HCT116 (cell line): ENCODE measurements at regions not wholly inside any gene's neighbourhood (a gene's known extent, or its start where the extent isn't known, plus 50 kb on each side); places are given as distances from the start of the nearest gene placed in this dataset.

Experiments used
- ATAC-seq: fragments of 200-7000 bp; cut with Tn5 transposase; 2 replicates; pipeline ENCODE4 v1.9.1; 2020; ENCODE audit warnings: mild to moderate bottlenecking, moderate library complexity
- BruUV-seq: library from RNA; stranded (reverse); fragments of 400-500 nt; replicated peaks from 2 replicates; lab custom pipeline; 2021; lab: Mats Ljungman, UMichigan
- CTCF ChIA-PET: fragments of 300-600 bp; sonication (Branson Sonifier 250); formaldehyde crosslinking; loops from one replicate; lab custom pipeline; 2021; ENCODE audit warnings: antibody characterized with exemption; lab: Charles Lee
- POLR2A ChIA-PET: fragments of 300-600, 350-600 bp; sonication (Branson Sonifier 250); formaldehyde crosslinking; loops from one replicate; lab custom pipeline; 2021; ENCODE audit warnings: antibody characterized with exemption; lab: Charles Lee
- RAD21 ChIA-PET, 2 experiments: fragments of 300-600 bp; sonication (Branson Sonifier 250); formaldehyde crosslinking; loops; one replicate each; lab custom pipeline; 2023; ENCODE audit warnings: low total read pairs in 2 of 2; ENCODE audit not compliant: uncharacterized antibody in 2 of 2, unreplicated experiment in 2 of 2, low non-redundant PET in 1 of 2; lab: Charles Lee
- DNase-seq: peaks from one replicate; pipeline ENCODE4 v3.0.0-alpha.2; 2010; ENCODE audit warnings: low read depth, low spot score
- H2AFZ ChIP-seq: fragments of 200-600 bp; shearing (Covaris generic), sonication (generic); 2 replicates; pipeline ENCODE4 v1.6.1; 2017; ENCODE audit warnings: low read depth, mixed run types, mixed read lengths, antibody characterized with exemption, low read length; ENCODE audit not compliant: poor library complexity, severe bottlenecking
- H3K27ac ChIP-seq: 2 replicates; pipeline ENCODE4 v1.5.1; 2012; ENCODE audit warnings: low read depth, low read length
- H3K27me3 ChIP-seq: fragments of 200-600 bp; sonication (generic); 2 replicates; pipeline ENCODE4 v1.6.1; 2016; ENCODE audit warnings: mixed run types, low read length, mixed read lengths; ENCODE audit not compliant: insufficient read depth
- H3K36me3 ChIP-seq, 2 experiments: fragments of 200-500 bp in 1 of 2; fragments of 200-600 bp in 1 of 2; sonication (Bioruptor generic) in 1 of 2; sonication (generic) in 1 of 2; 2 replicates each; pipeline versions ENCODE4 v1.5.1 to v1.6.1; 2014 to 2016; ENCODE audit warnings: low read length in 2 of 2, inconsistent platforms in 1 of 2, mixed read lengths in 1 of 2, mixed run types in 1 of 2; ENCODE audit not compliant: insufficient read depth in 2 of 2, control insufficient read depth in 1 of 2
- H3K4me1 ChIP-seq, 2 experiments: fragments of 200-600 bp in 1 of 2; sonication (generic) in 1 of 2; 2 replicates each; pipeline versions ENCODE4 v1.5.1 to v1.6.1; 2012 to 2017; ENCODE audit warnings: low read length in 2 of 2, inconsistent platforms in 1 of 2, mild to moderate bottlenecking in 1 of 2, mixed read lengths in 1 of 2, mixed run types in 1 of 2, moderate library complexity in 1 of 2; ENCODE audit not compliant: insufficient read depth in 2 of 2, control insufficient read depth in 1 of 2
- H3K4me2 ChIP-seq: fragments of 200-600 bp; sonication (generic); 2 replicates; pipeline ENCODE4 v1.6.1; 2017; ENCODE audit warnings: mixed run types, low read length, mixed read lengths
- H3K4me3 ChIP-seq, 2 experiments: fragments of 200-600 bp in 1 of 2; sonication (generic) in 1 of 2; replicated peaks in 1 of 2; 2 replicates each; pipeline ENCODE4 v1.5.1; 2011 to 2016; ENCODE audit warnings: low read length in 2 of 2, control low read depth in 1 of 2, low read depth in 1 of 2, mild to moderate bottlenecking in 1 of 2, mixed read lengths in 1 of 2, mixed run types in 1 of 2
- H3K79me2 ChIP-seq: fragments of 200-600 bp; sonication (generic); 2 replicates; pipeline ENCODE4 v1.6.1; 2017; ENCODE audit warnings: mild to moderate bottlenecking, mixed run types, low read length, moderate library complexity, mixed read lengths; ENCODE audit not compliant: insufficient read depth
- H3K9ac ChIP-seq: fragments of 200-600 bp; sonication (generic); 2 replicates; pipeline ENCODE4 v1.6.1; 2016; ENCODE audit warnings: low read length, mixed read lengths
- H3K9me2 ChIP-seq: fragments of 200-600 bp; sonication (generic), shearing (Covaris generic); 2 replicates; pipeline ENCODE4 v1.6.1; 2017; ENCODE audit warnings: mixed run types, mild to moderate bottlenecking, moderate library complexity; ENCODE audit not compliant: insufficient read depth
- H3K9me3 ChIP-seq, 2 experiments: fragments of 200-500 bp in 1 of 2; fragments of 200-600 bp in 1 of 2; sonication (Bioruptor generic) in 1 of 2; sonication (generic) in 1 of 2; 2 replicates each; pipeline ENCODE4 v1.6.1; 2014 to 2017; ENCODE audit warnings: low read length in 2 of 2, mixed read lengths in 2 of 2, inconsistent platforms in 1 of 2, low read depth in 1 of 2, mild to moderate bottlenecking in 1 of 2, mixed run types in 1 of 2, moderate library complexity in 1 of 2; ENCODE audit not compliant: control insufficient read depth in 1 of 2, insufficient read depth in 1 of 2
- H4K20me1 ChIP-seq: fragments of 200-600 bp; sonication (generic), shearing (Covaris generic); 2 replicates; pipeline ENCODE4 v1.6.1; 2017; ENCODE audit warnings: mixed run types, mild to moderate bottlenecking, moderate library complexity; ENCODE audit not compliant: insufficient read depth
- ATF3 ChIP-seq: IDR thresholded peaks from 2 replicates; pipeline ENCODE4 v1.6.1; 2012
- CBX3 ChIP-seq: IDR thresholded peaks from 2 replicates; pipeline ENCODE4 v1.6.1; 2012; ENCODE audit warnings: low read depth
- CTCF ChIP-seq, 3 experiments: fragments of 200-600 bp in 1 of 3; sonication (generic) in 1 of 3; IDR thresholded peaks in 2 of 3; conservative IDR thresholded peaks in 1 of 3; 2 replicates each; pipeline ENCODE4 v1.5.1; 2012 to 2017; ENCODE audit warnings: low read depth in 2 of 3, low read length in 2 of 3, antibody characterized with exemption in 1 of 3, borderline replicate concordance in 1 of 3, control low read depth in 1 of 3, mild to moderate bottlenecking in 1 of 3, mixed read lengths in 1 of 3, mixed run types in 1 of 3, moderate library complexity in 1 of 3; ENCODE audit not compliant: insufficient read depth in 1 of 3
- POLR2AphosphoS5 ChIP-seq: IDR thresholded peaks from 2 replicates; pipeline ENCODE4 v1.6.1; 2011; ENCODE audit warnings: mild to moderate bottlenecking, low read depth, low read length, moderate library complexity
- RAD21 ChIP-seq: IDR thresholded peaks from 2 replicates; pipeline ENCODE4 v1.6.1; 2012; ENCODE audit warnings: low read depth, mild to moderate bottlenecking
- YY1 ChIP-seq: IDR thresholded peaks from 2 replicates; pipeline ENCODE4 v1.6.1; 2011; ENCODE audit warnings: low read length, low read depth, moderate library complexity, mild to moderate bottlenecking; ENCODE audit not compliant: insufficient replicate concordance; ENCODE audit errors: extremely low read depth
- ZNF274 ChIP-seq: fragments of 200-500 bp; sonication (Bioruptor generic); IDR thresholded peaks from 2 replicates; pipeline ENCODE4 v1.6.1; 2014; ENCODE audit warnings: mild to moderate bottlenecking, low read depth, low read length, inconsistent platforms
- intact Hi-C: fragments of 100-400 bp; cut with micrococcal nuclease; formaldehyde crosslinking; loops from 2 replicates; pipeline ENCODE4 v1.10.0; 2022
- TF ChIP-seq, protein P1 (sequence below): IDR thresholded peaks from 2 replicates; pipeline ENCODE4 v1.6.1; 2011; ENCODE audit warnings: mild to moderate bottlenecking, low read length, moderate library complexity; ENCODE audit not compliant: insufficient replicate concordance; ENCODE audit errors: extremely low read depth

DNA sequence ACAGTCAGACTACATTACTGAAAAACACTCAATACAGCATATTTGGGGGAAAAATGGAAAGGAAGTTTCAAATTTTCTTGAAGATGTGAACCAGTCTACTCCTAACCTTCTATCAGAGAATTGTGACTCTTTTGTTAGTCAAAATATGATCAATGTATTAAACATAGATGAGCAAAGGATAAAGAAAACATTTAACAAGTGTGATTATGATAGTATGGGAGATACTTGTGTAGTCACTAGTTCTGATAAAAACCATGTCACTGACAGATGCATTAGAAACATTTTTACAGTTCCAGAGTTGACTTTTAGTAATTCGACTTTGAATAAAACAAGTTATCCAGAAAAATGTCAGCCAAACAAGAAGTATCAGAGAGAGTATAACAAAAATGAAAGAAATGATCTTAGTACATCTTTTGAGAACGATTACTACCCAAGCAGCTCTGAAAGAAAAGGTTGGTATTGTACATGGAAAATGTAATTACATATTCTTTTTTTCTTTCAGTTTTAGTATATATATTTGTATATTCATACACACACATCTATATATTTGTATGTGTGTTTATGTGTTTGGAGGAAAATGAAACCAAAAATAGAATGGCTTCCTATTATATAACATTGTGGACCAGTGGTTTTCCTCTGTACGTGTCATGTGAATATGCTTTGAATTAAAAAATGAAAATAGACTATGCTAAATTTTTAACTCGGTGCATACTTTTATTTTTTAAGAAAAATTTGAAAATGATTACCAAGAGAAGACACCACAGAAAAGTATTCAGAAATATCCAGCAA lies 63.3 kb upstream of the ABCD2 start (continued):
- no peak for TF ChIP-seq CTCF (IDR thresholded peaks at IDR 0.05 in 2 of 3, conservative IDR thresholded peaks at IDR 0.05 in 1 of 3; ENCODE audit: borderline replicate concordance in 1 of 3, insufficient read depth in 1 of 3, low read depth in 2 of 3, low read length in 2 of 3)
- TF ChIP-seq CBX3 = no peak
- TF ChIP-seq ATF3 = no peak
- TF ChIP-seq, protein P1, sequence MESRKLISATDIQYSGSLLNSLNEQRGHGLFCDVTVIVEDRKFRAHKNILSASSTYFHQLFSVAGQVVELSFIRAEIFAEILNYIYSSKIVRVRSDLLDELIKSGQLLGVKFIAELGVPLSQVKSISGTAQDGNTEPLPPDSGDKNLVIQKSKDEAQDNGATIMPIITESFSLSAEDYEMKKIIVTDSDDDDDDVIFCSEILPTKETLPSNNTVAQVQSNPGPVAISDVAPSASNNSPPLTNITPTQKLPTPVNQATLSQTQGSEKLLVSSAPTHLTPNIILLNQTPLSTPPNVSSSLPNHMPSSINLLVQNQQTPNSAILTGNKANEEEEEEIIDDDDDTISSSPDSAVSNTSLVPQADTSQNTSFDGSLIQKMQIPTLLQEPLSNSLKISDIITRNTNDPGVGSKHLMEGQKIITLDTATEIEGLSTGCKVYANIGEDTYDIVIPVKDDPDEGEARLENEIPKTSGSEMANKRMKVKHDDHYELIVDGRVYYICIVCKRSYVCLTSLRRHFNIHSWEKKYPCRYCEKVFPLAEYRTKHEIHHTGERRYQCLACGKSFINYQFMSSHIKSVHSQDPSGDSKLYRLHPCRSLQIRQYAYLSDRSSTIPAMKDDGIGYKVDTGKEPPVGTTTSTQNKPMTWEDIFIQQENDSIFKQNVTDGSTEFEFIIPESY = no peak
- no peak for TF ChIP-seq ZNF274
- no peak for TF ChIP-seq POLR2AphosphoS5
- TF ChIP-seq RAD21 = no peak
- no peak for TF ChIP-seq YY1
- TF ChIP-seq, all 23 proteins: peak for 0

DNA sequence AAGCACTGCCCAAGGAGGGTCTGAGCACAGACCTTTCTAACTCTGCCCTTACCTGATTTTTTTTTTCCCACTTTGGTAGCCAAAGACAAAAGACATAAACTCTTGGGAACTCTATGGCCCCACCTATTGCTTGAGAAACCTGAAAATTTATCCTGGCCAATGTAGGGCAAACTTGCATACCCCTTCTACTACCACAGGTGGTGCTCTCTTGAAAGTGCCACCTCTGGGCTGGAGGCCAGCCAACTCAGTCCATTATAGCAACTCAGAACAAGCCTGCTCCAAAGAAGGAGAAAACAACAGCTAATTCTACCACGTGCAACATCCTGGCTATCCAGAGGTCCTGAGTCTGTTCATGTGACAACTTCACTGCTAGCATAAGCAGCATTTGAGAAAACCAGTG lies 55.7 kb upstream of the ABCD2 start:
- BruUV-seq = no TSS peak

More for the DNA sequence above, 55.7 kb upstream of the ABCD2 start:
- no peak overlapping the region for H3K4me2 ChIP-seq
- TF ChIP-seq CTCF (IDR thresholded peaks at IDR 0.05 in 2 of 3, conservative IDR thresholded peaks at IDR 0.05 in 1 of 3; ENCODE audit: borderline replicate concordance in 1 of 3, insufficient read depth in 1 of 3, low read depth in 2 of 3, low read length in 2 of 3) (peak in 2 of 3 experiments; percentile 33; a peak in 2 of 6 replicates), CBX3 (no peak)
- TF ChIP-seq, all 23 proteins: peak for 1
- no peak overlapping the region for H3K9ac ChIP-seq
- no peak overlapping the region for H3K4me3 ChIP-seq
- H3K36me3 ChIP-seq = no peaks in the 10 kb centered on the region
- RAD21 ChIA-PET = no interaction called here
- H3K27ac ChIP-seq = no peak overlapping the region
- intact Hi-C loops = no loop called here
- no peaks in the 10 kb centered on the region for H3K9me3 ChIP-seq
- H4K20me1 ChIP-seq = no peaks in the 10 kb centered on the region
- ATAC-seq (peak; percentile 69), DNase-seq (peak; percentile 1)
- no peaks in the 10 kb centered on the region for H3K27me3 ChIP-seq
- H2AFZ ChIP-seq = no peak overlapping the region
- H3K79me2 ChIP-seq = no peaks in the 10 kb centered on the region
- CTCF ChIA-PET = no interaction called here
- H3K4me1 ChIP-seq = no peaks in the 10 kb centered on the region
- no peaks in the 10 kb centered on the region for H3K9me2 ChIP-seq
- POLR2A ChIA-PET = no interaction called here
